Adrenal gland (tissue), 5 donors: ENCODE measurements at regions not wholly inside any gene's neighbourhood (a gene's known extent, or its start where the extent isn't known, plus 50 kb on each side); places are given as distances from the start of the nearest gene placed in this dataset.
"Not testable (repeated sequence)": the region's sequence is repeated elsewhere in the genome, so short reads cannot be mapped to it uniquely, and the experiment has no call there.

Experiments
- CTCF ChIP-seq, 6 experiments: fragments of 450-650 bp in 4 of 6; fragments of 200-600 bp in 2 of 6; sonication (generic) in 1 of 6; IDR thresholded peaks; 1 replicate in 5 of 6; 2 replicates in 1 of 6; pipeline versions ENCODE4 v1.5.1 to v1.8.0; 2016 to 2021; ENCODE audit warnings: antibody characterized with exemption in 6 of 6, mild to moderate bottlenecking in 2 of 6, moderate library complexity in 1 of 6
- POLR2A ChIP-seq, 2 donors: fragments of 450-650 bp; IDR thresholded peaks; one replicate each; pipeline ENCODE4 v1.6.1; 2017; ENCODE audit warnings: antibody characterized with exemption in 2 of 2, mild to moderate bottlenecking in 2 of 2, moderate library complexity in 1 of 2
- donor health status: DM: no; HTN: no; CAD: no.

DNA sequence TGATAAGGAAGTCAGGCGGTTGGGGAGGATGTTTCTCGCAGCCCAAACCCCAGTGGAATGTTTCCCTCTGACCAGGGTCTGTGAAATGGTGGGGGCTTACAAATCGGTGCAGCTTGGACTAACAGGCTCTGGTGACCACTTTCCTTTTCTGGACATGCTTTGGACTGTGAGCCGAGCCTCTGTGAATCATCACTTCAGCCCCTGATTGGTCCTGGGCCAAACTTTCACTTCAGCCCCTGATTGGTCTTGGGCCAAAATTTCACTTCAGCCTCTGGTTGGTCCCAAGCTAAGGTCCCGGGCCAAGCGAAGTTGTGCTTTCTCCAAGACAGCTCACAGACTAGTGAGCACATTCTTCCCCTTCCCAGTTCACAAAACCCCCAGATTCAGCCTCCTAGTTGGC, 223.7 kb upstream of the ANKRD20A1 start:
- TF ChIP-seq POLR2A, CTCF (IDR thresholded peaks at IDR 0.05): not testable (repeated sequence)
